Lower lobe of right lung (tissue), 2 donors: ENCODE measurements at regions not wholly inside any gene's neighbourhood (a gene's known extent, or its start where the extent isn't known, plus 50 kb on each side); places are given as distances from the start of the nearest gene placed in this dataset.

Experiments used
- ATAC-seq, 2 donors: fragments of 200-7000 bp; cut with Tn5 transposase; one replicate each; pipeline ENCODE4 v1.9.1; 2020 to 2022; ENCODE audit warnings: mild to moderate bottlenecking in 2 of 2, moderate library complexity in 2 of 2
- DNase-seq: peaks from one replicate; pipeline ENCODE4 v3.0.0-alpha.2; 2020
- H3K27ac ChIP-seq: fragments of 200-600 bp; one replicate; pipeline ENCODE4 v1.8.0; 2022
- H3K27me3 ChIP-seq: fragments of 200-600 bp; one replicate; pipeline ENCODE4 v1.8.0; 2022; ENCODE audit warnings: low read depth
- H3K36me3 ChIP-seq: fragments of 200-600 bp; one replicate; pipeline ENCODE4 v1.8.0; 2022; ENCODE audit warnings: mild to moderate bottlenecking
- H3K4me1 ChIP-seq: fragments of 200-600 bp; one replicate; pipeline ENCODE4 v1.8.0; 2022
- H3K4me3 ChIP-seq: fragments of 200-600 bp; one replicate; pipeline ENCODE4 v1.8.0; 2022; ENCODE audit warnings: mild to moderate bottlenecking
- H3K9me3 ChIP-seq: fragments of 200-600 bp; one replicate; pipeline ENCODE4 v1.8.0; 2022
- intact Hi-C: fragments of 100-400 bp; cut with DNase I; formaldehyde crosslinking; loops from one replicate; pipeline ENCODE4 v1.11.0; 2022
- TF ChIP-seq, protein P1 (sequence below): fragments of 200-600 bp; IDR thresholded peaks from one replicate; pipeline ENCODE4 v1.8.0; 2022; ENCODE audit warnings: antibody characterized with exemption, mild to moderate bottlenecking
- donor health status: DM: no; HTN: yes; CAD: no; lungs with severe emphysema.

- Histone ChIP-seq H3K4me3 (no peak overlapping the region), H3K27me3 (no peaks in the 10 kb centered on the region), H3K4me1 (no peaks in the 10 kb centered on the region), H3K27ac (no peak overlapping the region), H3K36me3 (no peaks in the 10 kb centered on the region), H3K9me3 (no peaks in the 10 kb centered on the region)
- intact Hi-C loops: no loop called here
- DNase-seq (no peak), ATAC-seq (no peak)
- TF ChIP-seq, protein P1, sequence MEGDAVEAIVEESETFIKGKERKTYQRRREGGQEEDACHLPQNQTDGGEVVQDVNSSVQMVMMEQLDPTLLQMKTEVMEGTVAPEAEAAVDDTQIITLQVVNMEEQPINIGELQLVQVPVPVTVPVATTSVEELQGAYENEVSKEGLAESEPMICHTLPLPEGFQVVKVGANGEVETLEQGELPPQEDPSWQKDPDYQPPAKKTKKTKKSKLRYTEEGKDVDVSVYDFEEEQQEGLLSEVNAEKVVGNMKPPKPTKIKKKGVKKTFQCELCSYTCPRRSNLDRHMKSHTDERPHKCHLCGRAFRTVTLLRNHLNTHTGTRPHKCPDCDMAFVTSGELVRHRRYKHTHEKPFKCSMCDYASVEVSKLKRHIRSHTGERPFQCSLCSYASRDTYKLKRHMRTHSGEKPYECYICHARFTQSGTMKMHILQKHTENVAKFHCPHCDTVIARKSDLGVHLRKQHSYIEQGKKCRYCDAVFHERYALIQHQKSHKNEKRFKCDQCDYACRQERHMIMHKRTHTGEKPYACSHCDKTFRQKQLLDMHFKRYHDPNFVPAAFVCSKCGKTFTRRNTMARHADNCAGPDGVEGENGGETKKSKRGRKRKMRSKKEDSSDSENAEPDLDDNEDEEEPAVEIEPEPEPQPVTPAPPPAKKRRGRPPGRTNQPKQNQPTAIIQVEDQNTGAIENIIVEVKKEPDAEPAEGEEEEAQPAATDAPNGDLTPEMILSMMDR: no peak
Measured at GRCh38 chr22:49492741-49493251, 334.9 kb downstream of the BRD1 start.

DNA sequence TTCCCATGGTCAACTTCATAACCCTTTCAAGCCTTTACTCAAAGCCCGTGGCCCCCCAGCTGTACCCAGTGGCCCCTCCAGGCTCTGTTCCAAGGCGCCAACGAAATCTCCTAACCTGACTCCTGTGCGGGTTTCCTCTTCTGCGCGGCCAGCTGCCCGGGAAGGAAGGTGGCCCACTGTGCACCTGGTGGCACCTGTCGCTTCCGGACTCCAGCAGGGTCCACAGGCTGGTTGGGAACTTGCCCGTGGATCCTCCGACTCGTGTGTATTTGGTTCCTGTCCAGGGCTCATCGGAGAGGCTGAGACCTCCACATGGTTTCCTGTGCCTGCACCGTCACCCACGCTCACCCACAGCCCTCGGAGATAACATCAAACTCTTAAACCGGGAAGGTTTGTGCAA, 335.4 kb downstream of the BRD1 start:
- DNase-seq: no peak
- Histone ChIP-seq H3K27ac (no peak overlapping the region), H3K4me1 (no peaks in the 10 kb centered on the region), H3K4me3 (no peak overlapping the region), H3K27me3 (no peaks in the 10 kb centered on the region), H3K9me3 (no peaks in the 10 kb centered on the region), H3K36me3 (no peaks in the 10 kb centered on the region)
- no peak for ATAC-seq
- intact Hi-C loops: no loop called here
- TF ChIP-seq, protein P1: no peak

DNA sequence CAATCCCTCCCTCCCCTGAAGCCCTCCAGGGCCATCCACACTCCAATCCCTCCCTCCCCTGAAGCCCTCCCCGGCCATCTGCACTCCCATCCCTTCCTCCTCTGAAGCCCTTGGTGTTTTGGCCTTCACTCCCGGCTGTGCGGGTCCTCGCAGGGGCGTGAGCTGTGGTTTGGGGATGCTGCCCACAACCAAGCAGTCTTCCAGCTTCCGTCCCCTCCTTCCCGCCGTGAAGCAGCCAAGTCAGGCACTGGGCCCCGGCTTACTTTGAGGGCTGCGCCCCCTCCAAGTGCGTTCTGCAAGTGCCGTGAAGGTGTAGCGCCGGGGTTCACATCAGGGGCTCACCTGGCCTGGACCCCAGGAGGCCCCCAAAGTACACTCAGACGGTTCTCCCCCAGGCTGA, 335.9 kb downstream of the BRD1 start:
- TF ChIP-seq, protein P1: no peak
- no peak overlapping the region for H3K27ac ChIP-seq
- H3K36me3 ChIP-seq: no peaks in the 10 kb centered on the region
- ATAC-seq (no peak), DNase-seq (no peak)
- H3K9me3 ChIP-seq: no peaks in the 10 kb centered on the region
- H3K4me3 ChIP-seq: no peak overlapping the region
- no peaks in the 10 kb centered on the region for H3K4me1 ChIP-seq
- intact Hi-C loops: no loop called here
- no peaks in the 10 kb centered on the region for H3K27me3 ChIP-seq

DNA sequence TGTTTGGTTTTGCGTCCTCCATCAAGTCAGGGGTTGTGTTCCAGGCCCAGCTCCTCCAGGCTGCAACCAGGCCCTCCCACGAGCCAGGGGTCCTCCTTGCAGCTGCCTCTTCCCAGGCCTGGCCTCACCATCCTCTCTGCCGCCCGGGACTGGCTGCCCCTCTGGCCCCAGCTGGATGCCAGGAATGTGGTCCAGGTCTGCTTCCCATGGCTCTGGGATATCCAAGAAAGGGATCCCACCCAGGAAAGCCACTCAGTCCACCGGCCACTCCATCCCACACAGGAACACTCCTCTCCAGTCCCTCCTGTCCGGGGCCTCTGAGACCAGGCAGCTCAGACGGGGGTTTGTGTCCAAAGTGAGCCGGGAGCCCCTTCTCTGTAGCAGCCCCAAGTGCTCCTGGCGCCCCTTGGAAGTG, 336.4 kb downstream of the BRD1 start:
- intact Hi-C loops: no loop called here

GRCh38 chr22:49490692-49491091, 337.0 kb downstream of the BRD1 start:
- intact Hi-C loops: no loop called here
- Histone ChIP-seq H3K4me1 (no peaks in the 10 kb centered on the region), H3K4me3 (no peak overlapping the region), H3K27ac (no peak overlapping the region), H3K27me3 (no peaks in the 10 kb centered on the region), H3K9me3 (no peaks in the 10 kb centered on the region), H3K36me3 (no peaks in the 10 kb centered on the region)
- TF ChIP-seq, protein P1: no peak
- DNase-seq (no peak), ATAC-seq (no peak)

More for the DNA sequence above, 336.4 kb downstream of the BRD1 start:
- H3K4me1 ChIP-seq: no peaks in the 10 kb centered on the region
- ATAC-seq: no peak
- no peaks in the 10 kb centered on the region for H3K9me3 ChIP-seq
- no peak overlapping the region for H3K27ac ChIP-seq
- H3K4me3 ChIP-seq: no peak overlapping the region
- TF ChIP-seq, protein P1: no peak
- no peak for DNase-seq
- H3K27me3 ChIP-seq: no peaks in the 10 kb centered on the region
- no peaks in the 10 kb centered on the region for H3K36me3 ChIP-seq

DNA sequence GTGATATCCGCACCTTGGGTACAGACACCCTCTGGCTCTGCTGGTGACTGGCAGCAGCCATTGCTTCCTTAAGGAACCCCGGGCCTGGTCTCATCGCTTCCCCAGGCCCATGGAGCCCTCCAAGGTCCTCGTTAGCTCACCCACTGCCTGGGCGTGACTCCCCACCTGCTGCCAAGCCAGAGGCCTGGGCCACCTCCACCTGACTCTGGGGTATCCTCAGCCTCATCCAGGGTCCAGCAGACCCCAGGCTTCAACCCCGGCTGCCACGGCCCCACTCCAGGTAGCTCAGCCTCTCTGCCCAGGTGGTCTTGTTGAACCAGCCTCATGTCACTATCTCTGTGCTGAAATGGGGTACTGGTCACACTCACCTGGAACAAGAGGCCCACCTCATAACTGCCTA, 337.9 kb downstream of the BRD1 start:
- TF ChIP-seq, protein P1: no peak
- ATAC-seq (no peak), DNase-seq (no peak)
- Histone ChIP-seq H3K9me3 (no peaks in the 10 kb centered on the region), H3K4me1 (no peaks in the 10 kb centered on the region), H3K27me3 (no peaks in the 10 kb centered on the region), H3K36me3 (no peaks in the 10 kb centered on the region), H3K4me3 (no peak overlapping the region), H3K27ac (no peak overlapping the region)
- intact Hi-C loops: no loop called here
